ENCODE measurements at regions not wholly inside any gene's neighbourhood (a gene's known extent, or its start where the extent isn't known, plus 50 kb on each side); places are given as distances from the start of the nearest gene placed in this dataset.

DNA sequence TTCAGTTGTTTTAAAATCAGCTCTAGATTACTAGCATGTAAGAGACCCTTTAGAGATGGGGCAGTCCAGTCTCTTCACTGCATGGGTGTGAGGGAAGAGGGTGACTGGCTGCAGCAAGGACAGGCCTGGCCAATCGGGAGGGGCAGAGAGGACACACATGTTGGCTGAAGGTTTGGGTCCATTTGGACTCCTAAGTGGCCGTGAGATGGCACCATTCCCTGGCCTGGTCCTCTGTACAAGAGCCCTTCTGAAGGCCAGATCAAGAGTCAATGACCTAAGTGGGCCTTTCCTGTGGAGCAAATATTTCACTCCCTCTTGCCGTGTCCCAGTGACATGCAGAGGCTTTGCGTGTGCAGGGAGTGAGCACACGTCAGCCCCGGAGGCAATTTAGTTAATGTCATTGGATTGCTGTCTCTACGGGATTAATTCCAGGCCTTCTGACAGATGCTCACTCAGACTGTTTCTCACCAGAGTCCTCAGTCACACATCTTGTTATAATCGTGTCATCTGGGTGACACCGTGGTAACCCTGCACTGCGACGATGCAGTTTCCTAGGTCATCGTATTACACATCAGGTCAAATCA lies 613.0 kb downstream of the NPHP4 start:
- DNase-seq (ENCODE audit: low spot score), result no peak

GRCh38 chr1:5376538-5377247 lies 615.5 kb downstream of the NPHP4 start:
- DNase-seq (ENCODE audit: low spot score), result no peak

DNA sequence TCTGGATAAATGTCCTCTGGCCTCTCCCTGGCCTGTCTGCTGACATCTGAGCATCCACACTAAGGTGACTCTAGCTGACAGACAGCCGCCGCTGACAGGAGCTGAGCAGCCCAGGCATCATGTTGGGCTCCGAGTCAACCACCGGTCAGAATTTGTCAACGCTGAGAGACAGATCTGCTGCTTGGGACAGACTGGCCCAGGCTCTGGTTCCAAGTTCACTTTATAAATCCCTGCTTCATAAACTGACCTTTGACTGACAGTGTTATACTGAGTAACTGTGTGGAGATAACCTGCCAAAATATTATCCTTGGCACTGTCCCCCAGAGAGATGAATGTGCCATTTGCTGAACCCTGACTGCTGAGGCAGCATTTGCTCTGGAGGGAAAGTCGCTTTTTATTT lies 616.7 kb downstream of the NPHP4 start:
- DNase-seq (ENCODE audit: low spot score), result no peak

DNA sequence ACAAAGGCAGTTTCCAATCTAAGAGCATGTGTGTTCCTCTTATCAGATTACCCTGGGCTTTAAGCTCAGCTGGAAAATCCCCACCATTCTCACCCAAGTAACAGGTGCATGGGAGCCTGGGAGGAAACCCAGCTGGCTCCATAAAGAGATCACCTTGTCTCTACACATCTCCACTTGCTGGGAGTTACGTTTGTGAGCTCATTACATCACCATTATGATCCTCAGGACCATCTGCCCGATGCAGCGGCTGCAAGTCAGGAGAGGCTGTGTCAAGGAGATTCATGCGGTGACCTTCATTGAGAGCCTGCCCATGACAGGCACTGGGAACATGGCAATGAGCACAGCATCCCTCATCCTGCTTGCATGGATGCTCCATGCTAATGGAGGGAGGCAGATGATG lies 618.0 kb downstream of the NPHP4 start:
- no peak for DNase-seq (ENCODE audit: low spot score)

- DNase-seq (ENCODE audit: low spot score), result no peak
Observed at GRCh38 chr1:5373281-5373680, 618.9 kb downstream of the NPHP4 start.

DNA sequence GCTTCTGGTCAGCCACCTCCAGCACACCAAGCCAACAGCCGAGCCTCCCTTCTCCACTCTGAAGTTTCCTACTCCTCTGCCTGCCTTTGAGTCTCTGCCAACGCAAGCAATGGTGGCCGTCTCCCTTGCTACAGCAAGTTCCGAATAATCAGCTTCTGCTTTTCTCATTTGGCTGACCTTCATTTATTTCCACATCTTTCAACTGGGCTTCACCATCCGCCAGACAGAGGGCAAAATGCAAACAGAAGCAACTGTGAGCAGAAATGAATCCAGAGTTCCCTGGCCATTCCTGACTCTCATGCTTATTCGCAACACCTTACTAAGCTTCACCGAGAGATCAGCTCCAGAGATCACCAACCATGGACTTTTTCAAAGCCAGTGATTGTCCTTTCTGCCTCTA lies 621.0 kb downstream of the NPHP4 start:
- DNase-seq (ENCODE audit: low spot score), result no peak

DNA sequence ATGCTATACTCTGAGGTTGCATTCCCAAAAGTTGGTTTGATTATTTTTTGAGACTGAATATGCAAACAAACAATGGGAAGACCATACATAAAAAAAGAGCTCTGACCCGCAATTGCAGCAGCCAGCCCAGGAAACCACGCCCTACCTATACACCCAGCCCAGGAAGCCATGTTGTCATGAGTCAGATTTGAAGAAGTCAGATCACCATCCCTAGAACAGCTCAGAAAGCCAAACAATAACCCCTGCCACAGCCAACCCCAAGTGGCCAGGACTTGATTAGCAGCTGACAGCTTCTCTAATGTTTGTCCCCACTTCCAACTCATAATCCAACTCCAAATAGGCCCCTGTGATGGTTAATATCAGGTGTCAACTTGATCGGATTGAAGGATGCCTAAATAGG lies 621.9 kb downstream of the NPHP4 start:
- no peak for DNase-seq (ENCODE audit: low spot score)

DNA sequence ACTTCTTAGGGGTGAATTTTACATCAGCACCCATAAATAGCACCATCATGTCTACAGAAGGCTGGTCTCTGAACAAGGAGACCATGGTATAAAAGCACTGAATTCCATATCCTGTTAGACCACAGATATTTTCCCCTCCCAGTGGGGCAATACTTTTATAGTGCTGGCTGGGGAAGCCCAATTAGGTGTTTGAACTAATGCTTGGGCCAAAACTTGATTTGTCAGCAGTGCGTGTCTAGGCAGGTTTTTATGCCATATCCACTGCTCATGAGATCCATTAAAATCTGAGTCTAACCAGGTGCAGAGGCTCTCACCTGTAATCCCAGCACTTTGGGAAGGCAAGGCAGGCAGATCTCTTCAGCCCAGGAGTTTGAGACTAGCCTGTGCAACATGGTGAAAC lies 623.0 kb downstream of the NPHP4 start:
- DNase-seq (ENCODE audit: low spot score), result no peak

GRCh38 chr1:5368201-5368600 lies 624.0 kb downstream of the NPHP4 start:
- no peak for DNase-seq (ENCODE audit: low spot score)

GRCh38 chr1:5367306-5367705 lies 624.9 kb downstream of the NPHP4 start:
- DNase-seq (ENCODE audit: low spot score), result no peak

DNA sequence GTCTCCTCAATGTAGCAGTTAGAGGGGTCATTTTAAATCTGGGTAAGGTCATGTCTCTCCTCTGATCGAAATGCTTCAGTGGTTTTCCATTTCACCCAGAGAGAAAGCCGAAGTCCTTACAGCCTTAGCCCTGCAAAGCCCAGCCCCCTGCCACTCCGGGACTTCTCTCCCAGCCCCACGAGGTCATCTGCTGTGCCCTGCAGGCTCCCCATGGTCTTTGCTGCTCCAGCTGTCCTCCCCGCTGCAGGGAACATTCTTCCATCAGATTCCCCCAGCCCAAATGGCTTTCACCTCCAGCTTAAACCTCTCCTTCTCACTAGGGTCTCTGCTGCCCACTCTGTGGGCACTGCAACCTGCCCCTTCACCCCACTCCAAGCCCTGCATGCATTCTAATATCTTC lies 626.5 kb downstream of the NPHP4 start:
- DNase-seq (ENCODE audit: low spot score), result no peak

DNA sequence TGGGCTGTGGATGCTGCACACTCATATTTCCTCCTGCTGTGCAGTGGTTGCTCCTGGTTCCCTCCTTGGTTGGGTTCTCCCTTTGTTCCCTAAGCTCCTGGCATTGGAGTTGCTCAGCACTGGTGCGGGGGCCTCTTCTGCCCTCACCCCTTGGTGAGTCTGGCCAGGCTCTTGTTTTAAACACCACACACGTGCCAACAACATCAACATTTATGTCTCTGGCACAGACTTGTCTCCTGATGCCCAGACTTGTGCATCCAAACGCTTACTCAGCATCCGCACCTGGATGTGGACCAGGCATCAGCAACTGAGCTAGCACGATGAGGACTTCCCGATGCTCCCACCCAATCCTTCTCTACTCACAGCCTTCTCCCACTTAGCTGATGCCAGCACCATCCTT lies 627.6 kb downstream of the NPHP4 start:
- DNase-seq (ENCODE audit: low spot score), result no peak

GRCh38 chr1:5354681-5355080 lies 637.5 kb downstream of the NPHP4 start:
- no peak for DNase-seq (ENCODE audit: low spot score)

DNA sequence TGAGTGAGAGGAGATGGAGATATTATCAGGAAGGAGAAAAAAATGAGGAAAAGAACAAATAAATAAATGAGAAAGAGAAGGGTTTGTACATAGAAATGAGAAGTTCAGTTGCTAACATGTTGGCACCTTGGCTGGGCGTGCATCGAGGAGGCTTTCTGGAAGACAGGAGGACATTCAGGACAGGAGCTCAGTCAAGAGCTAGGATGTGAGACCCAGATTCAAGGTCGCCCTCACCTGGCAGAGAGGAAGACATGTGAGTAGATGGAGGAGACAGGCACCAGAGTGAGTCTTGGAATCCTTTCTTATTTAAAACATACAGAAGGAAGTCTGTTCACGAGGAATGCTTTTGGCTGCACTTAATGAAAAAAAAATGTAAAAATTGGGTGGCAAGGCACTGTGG lies 640.9 kb downstream of the NPHP4 start:
- no peak for DNase-seq (ENCODE audit: low spot score)

- no peak for DNase-seq (ENCODE audit: low spot score)
Observed at GRCh38 chr1:5349526-5349925, 642.7 kb downstream of the NPHP4 start.

DNA sequence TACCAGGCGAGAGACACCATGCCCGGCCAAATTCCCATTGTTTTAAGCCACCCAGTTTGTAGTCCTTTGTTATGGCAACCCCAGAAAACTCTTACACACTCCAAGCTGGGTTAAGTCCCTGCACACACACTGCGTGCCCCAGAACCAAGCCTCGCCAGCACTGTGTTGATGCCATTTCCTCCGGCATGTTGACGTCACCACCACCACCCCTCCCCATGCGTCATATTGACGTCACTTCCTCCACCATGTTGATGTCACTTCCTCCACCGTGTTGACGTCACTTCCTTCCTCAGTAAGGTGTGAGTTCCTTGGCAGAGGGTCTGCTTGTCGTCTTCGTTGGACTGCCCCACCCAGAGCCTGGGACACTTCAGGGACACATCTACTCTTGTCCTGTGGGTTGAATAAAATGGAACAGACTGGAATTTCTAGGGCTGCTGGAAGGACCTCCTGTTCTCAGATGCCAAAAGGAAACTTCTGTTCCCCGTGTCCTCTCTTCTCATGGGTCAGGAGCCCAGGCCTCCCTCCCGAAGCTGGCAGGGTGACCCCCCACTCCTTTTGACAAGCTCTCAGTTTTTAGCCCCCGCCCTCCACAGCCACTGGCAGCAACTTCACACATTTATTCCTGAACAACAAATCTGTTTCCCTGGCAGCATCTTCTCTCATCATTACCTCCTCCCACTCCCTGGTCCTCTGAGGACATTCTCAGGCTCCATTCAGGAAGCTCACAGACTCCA lies 643.3 kb downstream of the NPHP4 start:
- DNase-seq (ENCODE audit: low spot score), result no peak

DNA sequence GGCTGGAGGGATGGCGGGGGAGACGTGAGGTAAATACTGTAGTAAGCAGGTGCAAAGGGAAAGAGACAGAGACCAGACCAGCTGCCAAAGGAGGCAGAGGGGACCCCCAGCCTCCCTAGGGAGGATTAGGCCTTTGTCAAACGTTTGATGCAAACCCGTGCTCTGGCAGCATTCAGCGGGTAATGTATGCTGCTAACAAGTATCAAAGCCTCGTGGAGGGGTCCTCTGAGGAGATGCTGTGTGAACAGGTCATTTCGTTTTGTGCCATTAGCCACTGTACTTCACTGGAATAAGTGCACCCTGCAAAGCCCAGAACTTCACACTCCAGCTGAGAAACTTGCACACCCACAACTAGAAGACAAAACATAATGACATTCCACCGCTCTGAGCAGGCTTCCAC lies 644.5 kb downstream of the NPHP4 start:
- no peak for DNase-seq (ENCODE audit: low spot score)

DNA sequence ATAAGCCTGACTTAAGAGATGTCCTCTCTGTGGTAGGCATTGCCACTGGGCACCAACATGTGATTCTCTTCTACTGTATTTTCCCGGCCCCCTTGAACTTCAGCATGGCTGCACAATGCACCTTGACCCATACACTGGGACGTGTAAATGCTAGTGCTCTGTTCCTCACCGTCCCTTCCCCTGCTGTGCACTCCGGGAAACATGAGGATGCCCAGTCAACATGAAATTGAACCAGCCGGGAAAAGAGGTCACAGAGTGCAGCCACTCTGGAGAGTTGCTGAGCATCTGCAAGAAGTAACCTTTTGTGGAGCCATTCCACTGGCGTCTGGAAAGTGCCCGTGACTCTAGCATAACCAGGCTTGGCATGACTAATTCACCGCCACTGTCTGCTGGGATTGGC lies 646.7 kb downstream of the NPHP4 start:
- no peak for DNase-seq (ENCODE audit: low spot score)

DNA sequence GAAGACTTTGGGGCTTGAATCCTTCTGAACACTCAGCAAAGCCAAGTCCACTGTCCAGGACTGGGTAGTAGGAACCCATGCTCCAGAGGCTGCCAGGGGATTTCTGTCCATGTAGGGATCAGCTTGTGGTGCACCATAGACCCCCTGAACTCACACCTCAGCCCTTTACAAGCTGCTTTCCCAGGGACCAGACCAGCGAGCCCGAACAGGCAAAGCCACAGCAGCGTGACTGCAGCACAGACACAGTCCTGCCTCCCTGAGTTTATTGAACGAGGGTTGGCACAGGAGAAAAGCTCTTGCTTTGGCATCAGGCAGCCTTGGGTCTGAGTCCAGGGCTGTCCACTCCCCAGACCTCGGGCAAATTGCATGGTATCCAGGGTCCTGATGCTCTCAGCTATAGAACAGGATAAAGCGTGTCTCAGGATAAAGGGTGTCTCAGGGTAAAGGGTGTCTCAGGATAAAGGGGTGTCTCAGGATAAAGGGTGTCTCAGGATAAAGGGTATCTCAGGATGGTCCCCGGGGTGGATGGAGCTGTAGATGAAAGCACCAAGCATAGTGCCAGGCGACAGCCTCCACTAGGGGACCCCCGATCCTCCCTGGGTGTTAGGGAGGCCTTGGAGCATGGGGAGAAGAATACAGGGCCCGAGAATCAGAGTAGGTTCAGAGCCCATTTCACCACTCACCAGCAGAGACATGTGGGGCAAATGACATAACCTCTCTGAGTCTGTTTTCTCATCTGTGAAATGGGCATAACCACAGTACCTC lies 648.8 kb downstream of the NPHP4 start:
- no peak for DNase-seq (ENCODE audit: low spot score)

GRCh38 chr1:5342830-5343229 lies 649.4 kb downstream of the NPHP4 start:
- no peak for DNase-seq (ENCODE audit: low spot score)

GRCh38 chr1:5342172-5342571 lies 650.1 kb downstream of the NPHP4 start:
- no peak for DNase-seq (ENCODE audit: low spot score)

GRCh38 chr1:5341471-5341870 lies 650.8 kb downstream of the NPHP4 start:
- DNase-seq (ENCODE audit: low spot score), result no peak
